Omental fat pad (tissue), 3 donors: ENCODE measurements at regions not wholly inside any gene's neighbourhood (a gene's known extent, or its start where the extent isn't known, plus 50 kb on each side); places are given as distances from the start of the nearest gene placed in this dataset.

Source experiments
- ATAC-seq: fragments of 150-250 bp; one replicate; pipeline ENCODE4 v1.9.1; 2016; ENCODE audit warnings: mild to moderate bottlenecking, moderate library complexity; ENCODE audit not compliant: low FRiP score
- DNase-seq: peaks from one replicate; pipeline ENCODE4 v3.0.0-alpha.2; 2019; ENCODE audit warnings: low spot score
- CTCF ChIP-seq, 3 donors: fragments of 450-650 bp; IDR thresholded peaks; one replicate each; pipeline ENCODE4 v1.5.1; 2016 to 2017; ENCODE audit warnings: antibody characterized with exemption in 3 of 3, mild to moderate bottlenecking in 3 of 3, moderate library complexity in 2 of 3

GRCh38 chr3:981156-981555, 111.7 kb upstream of the CNTN6 start:
- no peak for ATAC-seq
- TF ChIP-seq CTCF (IDR thresholded peaks at IDR 0.05), result no peak
- no peak for DNase-seq

GRCh38 chr3:988785-989184, 104.0 kb upstream of the CNTN6 start:
- no peak for ATAC-seq
- no peak for TF ChIP-seq CTCF (IDR thresholded peaks at IDR 0.05)
- DNase-seq, result no peak

GRCh38 chr3:992871-993270, 100.0 kb upstream of the CNTN6 start:
- ATAC-seq (no peak), DNase-seq (no peak)
- TF ChIP-seq CTCF (IDR thresholded peaks at IDR 0.05), result no peak

GRCh38 chr3:1002010-1002409, 90.8 kb upstream of the CNTN6 start:
- no peak for TF ChIP-seq CTCF (IDR thresholded peaks at IDR 0.05)
- ATAC-seq (no peak), DNase-seq (no peak)

GRCh38 chr3:1007866-1008265, 85.0 kb upstream of the CNTN6 start:
- no peak for TF ChIP-seq CTCF (IDR thresholded peaks at IDR 0.05)
- no peak for ATAC-seq

GRCh38 chr3:1010228-1010627, 82.6 kb upstream of the CNTN6 start:
- no peak for TF ChIP-seq CTCF (IDR thresholded peaks at IDR 0.05)
- DNase-seq, result no peak

More at GRCh38 chr3:1007866-1008265, 85.0 kb upstream of the CNTN6 start:
- DNase-seq, result no peak

GRCh38 chr3:1015826-1016225, 77.0 kb upstream of the CNTN6 start:
- ATAC-seq (no peak), DNase-seq (no peak)
- TF ChIP-seq CTCF (IDR thresholded peaks at IDR 0.05), result no peak

More at GRCh38 chr3:1010228-1010627, 82.6 kb upstream of the CNTN6 start:
- ATAC-seq, result no peak
